ENCODE measurements at regions not wholly inside any gene's neighbourhood (a gene's known extent, or its start where the extent isn't known, plus 50 kb on each side); places are given as distances from the start of the nearest gene placed in this dataset.
"Not testable (repeated sequence)": the region's sequence is repeated elsewhere in the genome, so short reads cannot be mapped to it uniquely, and the experiment has no call there.

DNA sequence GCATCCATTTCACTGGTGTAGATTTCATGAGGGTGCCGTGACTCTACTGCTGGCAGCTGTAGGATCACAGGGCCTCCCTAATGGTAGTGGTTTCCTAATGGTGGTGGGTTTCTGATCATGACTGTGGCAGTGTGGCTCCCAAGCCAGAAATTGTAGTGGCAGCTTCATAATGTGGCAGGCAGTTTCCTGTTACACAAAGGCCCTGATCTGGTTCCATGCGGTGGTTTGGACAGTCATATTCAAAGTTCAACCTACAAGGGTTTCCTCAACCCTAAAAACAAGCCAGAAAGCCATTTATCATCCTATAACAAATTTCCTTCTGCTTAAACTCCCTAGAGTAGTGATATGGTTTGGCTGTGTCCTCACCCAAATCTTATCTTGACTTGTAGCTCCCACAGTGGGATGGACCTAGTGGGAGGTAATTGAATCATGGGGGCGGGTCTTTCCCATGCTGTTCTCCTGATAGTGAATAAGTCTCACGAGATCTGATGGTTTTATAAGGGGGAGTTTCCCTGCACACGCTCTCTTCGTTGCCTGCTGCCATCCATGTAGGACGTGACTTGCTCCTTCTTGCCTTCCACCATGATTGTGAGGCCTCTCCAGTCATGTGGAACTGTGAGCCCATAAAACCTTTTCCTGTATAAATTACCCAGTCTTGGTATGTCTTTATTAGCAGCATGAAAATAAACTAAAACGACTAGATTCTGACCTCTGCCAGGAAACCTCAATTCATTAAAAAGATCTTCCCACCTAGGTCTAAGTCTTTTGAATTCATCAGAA is 257.1 kb downstream of the EFCAB11 start:
- DNase-seq, result no peak

DNA sequence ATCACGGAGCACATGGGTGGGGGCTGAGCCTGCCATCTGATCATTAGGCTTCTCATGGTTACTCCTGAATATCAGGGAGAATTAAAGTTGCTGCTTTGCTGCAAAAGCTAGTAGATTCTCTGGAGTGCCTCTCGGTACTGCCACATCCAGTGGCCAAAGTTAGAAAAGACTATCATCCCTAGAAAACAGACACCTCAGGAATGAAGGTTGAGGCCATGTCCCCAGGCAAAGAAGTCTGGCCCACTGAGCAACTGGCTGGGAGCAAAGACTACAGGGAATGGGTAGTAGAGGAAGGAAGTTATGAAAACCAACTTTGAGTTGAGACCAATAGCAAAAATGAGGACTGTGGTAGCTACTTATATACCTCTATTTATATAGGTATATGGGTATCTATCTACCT is 258.7 kb downstream of the EFCAB11 start:
- no peak for DNase-seq

DNA sequence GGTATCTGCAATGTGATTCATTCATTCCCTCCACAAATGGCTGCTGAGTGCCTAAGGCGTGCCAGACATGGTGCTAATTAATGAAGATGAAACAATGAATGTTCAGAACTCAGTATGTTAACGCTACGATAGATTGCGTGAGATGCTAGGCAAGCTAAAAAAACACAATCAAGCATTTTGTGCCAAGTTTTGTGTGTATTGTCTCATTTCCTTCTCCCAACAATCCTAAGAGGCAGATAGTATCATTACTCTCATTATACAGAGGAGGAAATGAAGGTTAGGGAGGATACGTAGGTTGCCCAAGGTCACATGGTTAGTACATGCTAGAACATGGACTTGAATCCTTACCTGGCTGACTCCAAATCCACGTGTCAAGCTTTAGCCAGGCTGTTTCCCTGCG is 264.4 kb downstream of the EFCAB11 start:
- DNase-seq, result no peak

DNA sequence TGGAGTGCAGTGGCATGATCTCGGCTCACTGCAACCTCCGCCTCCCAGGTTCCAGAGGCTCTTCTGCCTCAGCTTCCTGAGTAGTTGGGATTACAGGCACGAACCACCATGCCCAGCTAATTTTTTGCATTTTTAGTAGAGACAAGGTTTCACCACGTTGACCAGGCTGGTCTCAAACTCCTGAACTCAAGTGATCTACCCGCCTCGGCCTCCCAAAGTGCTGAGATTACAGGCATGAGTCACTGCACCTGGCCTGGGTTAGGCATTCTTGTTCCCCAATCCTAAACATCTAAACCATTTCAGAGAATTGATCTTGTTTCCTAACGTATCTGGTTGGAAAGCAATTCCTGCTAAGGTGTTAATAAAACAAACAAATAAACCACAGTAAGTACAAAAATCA is 264.8 kb downstream of the EFCAB11 start:
- DNase-seq, result not testable (repeated sequence)

DNA sequence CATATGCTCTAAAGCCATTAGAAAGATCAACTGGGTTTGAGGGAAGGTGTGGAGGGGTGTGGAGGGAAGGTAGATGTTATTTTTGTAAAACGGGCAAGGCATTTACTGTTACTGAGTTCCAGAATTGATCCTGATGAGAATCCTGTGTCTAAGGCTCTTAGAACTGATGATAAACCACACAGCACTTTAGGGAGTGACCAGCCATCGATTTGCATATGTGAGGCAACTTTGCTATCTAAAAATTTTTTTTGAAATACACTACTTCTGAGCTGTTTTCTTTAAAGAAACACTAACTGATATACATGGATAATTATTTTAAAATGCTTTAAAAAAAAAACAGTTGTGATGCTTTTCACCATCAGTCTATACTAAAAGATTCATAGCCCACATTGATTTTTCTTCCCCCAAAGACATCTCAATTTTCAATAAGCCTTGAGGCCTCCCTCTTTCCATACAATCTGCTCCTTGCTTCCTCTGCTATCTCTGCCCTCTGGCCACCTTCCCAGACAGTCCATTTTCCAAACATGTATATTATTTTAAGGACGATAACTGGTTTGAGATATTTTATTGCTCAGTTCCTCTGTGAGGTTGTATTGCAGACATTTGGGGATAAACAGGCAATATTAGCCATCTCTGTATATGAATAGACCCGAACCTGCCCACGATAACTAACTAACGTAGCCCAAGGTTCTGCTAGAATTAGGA is 265.9 kb downstream of the EFCAB11 start:
- peak; percentile 50 for DNase-seq

DNA sequence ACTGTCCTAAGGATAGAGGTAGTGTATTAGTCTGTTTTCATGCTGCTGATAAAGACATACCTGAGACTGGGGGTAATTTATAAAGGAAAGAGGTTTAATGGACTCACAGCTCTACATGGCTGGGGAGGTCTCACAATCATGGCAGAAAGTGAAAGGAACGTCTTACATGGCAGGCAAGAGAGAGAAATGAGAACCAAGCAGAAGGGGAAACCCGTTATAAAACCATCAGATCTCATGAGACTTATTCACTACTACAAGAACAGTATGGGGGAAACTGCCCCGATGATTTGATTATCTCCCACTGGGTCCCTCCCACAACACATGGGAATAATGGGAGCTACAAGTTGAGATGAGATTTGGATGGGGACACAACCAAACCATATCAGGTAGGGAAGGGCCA is 267.4 kb downstream of the EFCAB11 start:
- DNase-seq, result peak; percentile 54

DNA sequence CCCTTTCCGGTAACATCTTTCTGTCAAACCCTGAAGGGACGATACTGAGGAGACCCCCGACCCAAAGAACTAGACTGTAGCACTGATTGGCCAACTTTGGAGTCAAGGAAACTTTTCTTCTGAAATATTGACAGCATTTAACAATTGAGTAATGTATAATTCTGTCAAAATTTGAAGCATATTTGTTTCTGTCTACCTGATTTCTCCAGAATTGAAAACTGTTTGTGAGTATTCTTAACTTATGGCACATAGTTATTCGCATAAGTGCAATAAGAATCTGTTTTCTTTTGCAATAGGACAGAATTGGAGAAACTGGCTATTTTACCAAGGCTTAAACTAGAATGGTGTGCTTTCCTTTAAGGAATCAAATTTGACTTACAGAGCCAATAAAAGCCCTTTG is 267.1 kb upstream of the FOXN3 start:
- no peak for DNase-seq

DNA sequence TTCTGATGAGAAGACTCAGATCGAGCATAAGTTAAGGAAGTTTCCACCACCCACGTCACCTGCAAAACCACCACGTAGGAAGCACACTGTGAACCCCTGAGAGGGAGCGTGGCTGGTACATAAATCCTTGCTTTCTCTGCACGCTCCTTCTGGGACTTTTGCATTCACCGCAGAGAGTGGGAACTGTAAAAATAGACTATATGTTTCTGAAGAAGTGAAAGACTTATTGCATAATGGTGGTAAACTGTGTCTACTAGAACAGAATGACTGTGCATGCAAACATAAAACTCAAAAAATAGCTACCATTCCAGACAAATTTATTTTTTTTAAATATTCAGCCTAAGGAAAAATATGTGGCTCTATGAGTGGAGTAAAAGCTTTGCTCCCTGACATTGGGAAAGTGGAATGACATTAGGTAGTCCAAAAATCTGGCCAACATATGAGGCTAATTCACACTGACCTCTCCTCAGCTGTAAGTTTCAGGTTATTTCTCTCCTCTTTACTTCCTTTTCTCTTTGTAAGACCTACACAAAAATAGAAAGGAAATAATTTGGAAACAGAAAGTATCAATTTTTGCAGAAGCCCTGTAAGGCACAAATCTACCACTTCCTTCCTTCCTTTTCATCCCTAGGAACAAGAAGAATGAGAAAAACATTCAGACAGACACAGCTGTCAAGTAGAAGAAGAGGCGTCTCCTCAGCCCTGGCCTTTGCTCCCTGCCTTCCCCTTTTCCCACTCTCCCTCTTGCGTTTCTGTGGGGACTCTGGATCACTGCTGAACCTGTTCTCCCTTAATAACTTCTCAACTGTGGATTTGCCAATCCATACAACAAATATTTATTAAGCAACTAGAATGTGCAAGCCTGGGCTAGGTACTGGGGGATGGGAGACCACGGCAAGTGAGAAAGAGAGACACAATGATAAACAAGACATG is 264.3 kb upstream of the FOXN3 start:
- DNase-seq, result peak; percentile 92

DNA sequence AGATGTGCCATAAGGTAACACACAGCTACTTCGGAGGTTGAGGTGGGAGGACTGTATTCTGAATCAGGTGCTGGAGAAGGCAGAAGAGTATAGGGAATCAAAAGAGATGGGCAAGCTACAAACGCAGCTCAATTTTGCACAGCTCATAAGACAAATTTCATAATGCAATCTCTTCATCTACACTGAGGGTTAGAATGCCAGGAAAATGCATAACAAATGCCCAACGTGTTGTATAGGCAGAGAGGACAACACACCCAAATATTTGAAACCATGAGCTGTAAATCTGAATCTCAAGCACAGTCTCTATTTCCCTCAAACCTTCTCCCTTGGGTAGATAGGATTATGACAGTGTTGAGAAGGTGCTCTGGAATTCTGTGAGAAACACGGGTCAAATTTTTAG is 263.1 kb upstream of the FOXN3 start:
- no peak for DNase-seq

DNA sequence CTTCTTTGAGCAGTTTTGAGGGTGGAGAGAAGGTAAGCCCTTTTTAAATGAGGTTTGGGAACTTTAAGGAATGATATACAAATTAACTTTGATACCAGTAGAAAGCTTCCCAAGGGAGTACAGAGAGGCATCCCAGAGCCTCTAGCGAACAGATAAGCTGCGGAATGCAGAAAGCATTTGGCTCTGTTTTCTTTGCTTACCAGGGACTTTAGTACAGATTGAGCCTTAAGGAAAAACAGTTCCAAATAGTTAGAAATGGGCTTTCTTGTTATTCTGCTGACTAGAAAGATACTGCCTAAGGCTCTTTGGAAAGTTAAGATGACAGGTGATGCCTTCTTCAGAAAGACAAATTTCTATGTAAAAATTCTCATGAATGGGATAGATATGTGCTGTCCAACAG is 261.7 kb upstream of the FOXN3 start:
- no peak for DNase-seq

DNA sequence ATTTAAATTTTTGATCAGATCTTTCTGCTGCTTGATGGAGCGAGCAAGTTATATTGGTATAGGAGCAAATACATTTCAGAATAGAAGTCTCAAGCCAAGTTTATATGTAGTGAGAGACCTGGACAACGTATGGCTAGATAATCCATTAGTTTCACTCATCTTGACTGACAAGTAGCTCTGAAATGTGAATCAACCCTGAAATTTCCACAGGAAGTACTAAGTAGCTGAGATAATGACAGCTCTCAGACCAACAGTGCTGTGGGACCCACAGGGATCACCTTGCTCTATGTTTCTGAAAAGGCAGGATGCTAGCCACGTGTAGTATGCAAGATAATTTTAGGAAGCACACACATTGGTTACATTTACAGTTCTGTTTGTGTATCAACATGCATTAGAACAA is 258.6 kb upstream of the FOXN3 start:
- DNase-seq, result no peak

DNA sequence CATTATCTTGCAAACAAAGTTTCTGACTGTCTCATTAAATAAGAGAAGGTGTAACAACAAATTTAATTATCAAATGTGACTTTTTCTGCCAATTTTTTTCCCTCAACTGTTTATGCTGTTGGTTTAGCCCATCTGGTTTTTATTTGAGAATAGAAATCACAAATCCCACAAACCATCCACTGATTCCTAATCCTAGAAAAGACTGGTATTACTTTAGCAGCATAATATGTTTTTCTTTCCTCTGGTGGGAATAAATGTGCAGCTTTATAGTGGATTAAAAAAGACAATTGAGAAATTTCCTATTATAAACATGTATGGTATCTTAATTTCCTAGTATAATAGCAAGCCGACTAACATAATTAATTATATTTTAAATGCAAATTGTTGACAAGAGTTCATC is 257.9 kb upstream of the FOXN3 start:
- no peak for DNase-seq

DNA sequence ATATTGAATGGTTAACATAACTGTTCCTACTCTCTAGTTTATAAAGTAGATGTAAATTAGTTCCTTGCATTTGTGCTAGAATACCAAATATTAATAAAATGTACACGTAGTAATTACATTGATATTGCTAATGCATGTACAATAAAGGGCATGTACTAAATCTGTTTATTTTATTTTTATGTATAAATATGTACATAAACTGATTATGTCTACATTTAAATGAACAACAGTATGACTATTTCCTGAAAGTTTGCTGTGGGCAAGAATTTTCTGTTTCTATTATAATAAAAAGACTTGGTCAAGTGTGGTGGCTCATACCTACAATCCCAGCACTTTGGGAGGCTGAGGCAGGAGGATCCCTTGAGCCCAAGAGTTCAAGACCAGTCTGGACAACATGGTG is 257.2 kb upstream of the FOXN3 start:
- DNase-seq, result no peak

DNA sequence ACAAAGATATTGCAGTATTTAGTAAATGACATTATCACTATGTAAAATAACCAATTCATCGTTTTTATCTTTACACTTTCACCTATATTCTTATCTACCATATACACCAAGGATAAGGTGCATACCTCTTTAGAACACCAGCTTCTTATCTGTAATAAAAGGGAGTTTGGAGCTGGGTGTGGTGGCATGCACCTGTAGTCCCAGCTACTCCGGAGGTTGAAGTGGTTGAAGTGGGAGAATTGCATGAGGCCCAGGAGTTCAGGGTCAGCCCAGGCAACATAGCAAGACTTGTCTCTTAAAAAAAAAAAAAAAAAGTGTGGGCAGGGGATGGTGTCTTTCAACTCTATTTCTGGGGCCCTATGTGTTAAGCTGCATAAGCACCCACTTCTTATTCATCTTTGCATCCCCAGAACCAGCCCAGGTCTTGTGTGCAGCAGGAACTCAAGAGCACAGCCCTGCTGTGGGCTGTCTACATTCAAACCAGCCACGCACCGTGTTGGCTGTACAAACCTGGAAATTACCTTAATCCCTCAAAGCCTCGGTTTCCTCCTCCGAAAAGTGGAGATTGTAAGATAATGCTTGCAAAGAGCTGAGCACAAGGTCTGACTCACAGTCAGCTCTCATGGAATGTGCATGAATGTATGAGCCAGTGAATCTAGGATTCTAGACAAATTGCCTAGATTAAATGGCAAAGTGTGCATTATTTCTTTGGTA is 256.6 kb upstream of the FOXN3 start:
- no peak for DNase-seq

DNA sequence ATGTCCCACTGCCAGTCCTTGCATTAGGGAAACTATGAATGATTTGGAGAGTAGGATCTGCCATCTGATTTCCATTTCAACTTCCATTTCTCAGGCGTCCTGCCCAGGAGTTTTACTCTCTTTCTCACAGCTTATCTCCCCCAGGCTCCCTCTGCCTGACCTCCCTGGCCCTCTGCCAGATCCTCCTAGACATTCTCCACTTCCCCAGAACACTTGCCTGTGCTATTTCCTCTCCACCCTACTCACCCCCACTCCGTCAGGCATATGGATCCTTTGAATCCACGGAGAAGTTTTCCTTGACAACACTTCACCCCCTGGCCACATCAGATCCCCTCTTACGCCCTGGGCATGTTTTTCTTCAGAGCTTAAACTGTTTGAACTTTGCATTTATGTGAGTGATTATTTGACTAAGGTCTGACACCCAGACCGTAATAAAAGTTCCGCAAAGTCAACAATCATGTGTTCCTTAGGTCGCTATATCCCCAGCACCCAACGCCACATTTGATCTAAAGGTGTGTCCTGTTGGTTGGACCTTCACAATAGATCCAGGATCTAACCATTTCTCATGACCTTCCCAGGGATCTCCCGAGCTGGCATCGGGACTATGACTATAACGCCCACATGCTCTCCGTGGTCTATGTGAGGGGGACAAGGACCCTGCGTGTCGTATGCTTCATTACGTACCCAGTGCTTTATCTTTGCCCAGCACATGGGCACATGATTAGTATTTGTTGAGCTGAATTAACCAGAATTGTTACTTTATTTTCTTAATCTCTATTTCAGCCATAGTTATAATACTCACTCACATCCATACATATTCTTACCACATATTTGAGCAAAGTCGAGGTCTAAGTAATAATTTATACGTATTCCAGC is 255.8 kb upstream of the FOXN3 start:
- peak; percentile 13 for DNase-seq

DNA sequence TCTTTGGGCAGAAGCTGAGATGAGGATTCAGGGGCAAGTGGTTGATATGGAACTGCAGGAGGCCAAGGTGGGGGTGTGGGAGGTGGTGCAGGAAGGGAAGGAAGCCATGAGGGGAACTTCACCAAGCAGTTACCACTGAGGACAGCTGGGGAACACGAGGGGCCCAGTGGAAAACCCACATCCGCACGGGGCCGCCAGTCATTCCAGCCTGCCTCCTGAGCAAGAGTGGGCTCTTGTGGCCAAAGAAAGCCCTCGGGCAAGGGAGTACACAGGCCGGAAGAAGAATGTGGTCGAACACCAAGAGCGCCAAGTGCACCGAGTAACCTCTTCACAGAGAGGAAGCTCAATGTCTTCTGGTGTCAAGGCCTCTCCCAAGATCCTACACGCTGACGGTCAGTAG is 252.2 kb upstream of the FOXN3 start:
- DNase-seq, result peak; percentile 48

DNA sequence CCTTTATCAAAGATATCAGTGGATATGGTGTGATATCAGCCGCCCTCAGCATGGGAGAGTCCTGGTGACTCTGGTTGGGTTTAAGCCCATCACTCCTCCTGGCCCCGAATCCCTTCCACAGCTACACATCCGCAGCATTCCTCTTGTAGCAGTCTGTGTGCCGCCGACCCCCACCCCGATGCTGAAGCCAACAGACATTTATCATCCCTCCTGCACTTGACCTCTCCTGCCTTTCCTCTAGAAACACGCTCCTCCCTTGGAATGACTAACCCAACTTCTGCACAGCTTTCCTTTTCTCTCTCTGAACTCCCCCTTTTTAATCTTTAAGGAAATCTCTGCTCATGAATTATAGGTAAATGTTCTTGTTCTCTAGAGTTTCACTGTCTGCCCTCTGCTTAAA is 250.9 kb upstream of the FOXN3 start:
- no peak for DNase-seq

DNA sequence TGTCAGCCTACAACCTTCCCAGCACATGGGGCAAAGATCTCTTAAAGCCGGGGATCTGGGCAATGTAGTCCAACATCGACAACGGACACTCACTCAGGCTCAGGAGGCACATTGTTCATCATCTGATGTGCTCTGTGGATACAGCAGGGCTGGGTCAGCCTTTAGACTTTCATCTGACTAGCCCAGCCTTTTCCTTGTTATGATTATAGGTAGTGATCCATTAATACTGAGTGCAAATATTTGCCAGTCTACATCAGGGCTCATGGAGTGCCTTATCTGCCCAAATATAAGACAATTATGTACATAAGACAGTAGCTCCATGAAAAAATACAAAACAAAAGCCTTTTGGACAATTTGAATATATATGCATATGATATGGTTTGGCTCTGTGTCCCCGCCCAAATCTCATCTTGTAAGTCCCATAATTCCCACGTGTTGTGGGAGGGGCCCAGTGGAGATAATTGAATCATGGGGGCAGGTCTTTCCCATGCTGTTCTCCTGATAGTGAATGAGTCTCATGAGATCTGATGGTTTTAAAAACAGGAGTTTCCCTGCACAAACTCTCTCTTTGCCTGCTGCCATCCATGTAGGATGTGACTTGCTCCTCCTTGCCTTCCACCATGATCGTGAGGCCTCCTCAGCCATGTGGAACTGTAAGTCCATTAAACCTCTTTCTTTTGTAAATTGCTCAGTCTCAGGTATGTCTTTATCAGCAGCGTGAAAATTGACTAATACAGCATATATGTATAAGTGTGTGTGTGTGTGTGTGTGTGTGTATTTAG is 248.5 kb upstream of the FOXN3 start:
- not testable (repeated sequence) for DNase-seq

DNA sequence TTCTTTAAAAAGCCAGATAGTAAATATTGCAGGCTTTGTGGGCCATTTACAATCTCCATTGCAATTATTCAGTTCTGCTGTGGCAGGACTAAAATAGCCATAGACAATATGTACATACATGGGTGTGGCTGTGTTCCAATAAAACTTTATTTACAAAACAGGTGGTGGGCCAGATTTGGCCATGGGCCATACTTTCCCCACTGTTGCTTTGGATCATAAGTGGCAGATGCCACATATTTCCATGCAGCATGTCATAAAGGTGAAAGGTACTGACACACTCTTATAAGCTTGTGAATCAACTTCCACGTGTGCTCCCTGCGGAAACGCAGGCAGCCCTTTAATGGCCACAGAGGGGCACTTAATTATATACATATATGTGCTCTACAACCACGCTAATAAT is 244.4 kb upstream of the FOXN3 start:
- DNase-seq, result no peak

DNA sequence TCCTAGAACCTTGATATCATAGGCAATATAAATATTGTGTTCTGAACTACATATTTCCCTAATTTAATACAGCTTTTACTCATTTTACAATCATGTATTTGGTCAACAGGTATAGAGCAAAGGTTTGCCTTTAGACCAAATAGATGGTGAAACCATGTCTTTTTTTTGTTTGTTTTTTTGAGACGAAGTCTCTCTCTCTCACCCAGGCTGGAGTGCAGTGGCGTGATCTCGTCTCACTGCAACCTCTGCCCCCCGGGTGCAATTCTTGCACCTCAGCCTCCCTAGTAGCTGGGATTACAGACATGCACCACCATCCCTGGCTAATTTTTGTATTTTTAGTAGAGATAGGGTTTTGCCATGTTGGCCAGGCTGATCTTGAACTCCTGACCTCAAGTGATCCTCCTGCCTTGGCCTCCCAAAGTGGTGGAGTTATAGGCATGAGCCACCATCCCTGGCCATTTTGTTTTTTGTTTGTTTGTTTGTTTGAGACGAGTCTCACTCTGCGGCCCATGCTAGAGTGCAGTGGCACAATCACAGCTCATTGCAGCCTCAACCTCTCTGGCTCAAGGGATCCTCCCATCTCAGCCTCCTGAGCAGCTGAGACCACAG is 243.7 kb upstream of the FOXN3 start:
- DNase-seq, result not testable (repeated sequence)

DNA sequence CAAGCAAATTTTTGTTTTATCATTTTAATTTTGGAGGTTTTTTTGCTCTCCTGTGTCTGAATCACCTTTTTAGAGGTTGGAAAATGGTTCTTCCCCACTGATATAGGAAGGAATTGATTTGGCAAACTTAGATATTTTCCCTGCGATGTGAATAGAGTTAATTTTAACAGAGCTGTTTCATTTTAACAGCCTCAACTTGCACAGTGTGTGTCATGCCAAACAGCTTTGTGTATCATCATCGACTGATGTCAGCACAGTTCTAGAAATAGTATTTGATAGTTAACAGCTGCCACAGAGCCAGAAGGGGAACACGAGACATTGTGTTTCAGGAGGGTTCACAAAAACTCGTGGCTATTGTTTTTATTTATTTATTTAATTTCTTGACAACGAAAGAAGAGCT is 243.1 kb upstream of the FOXN3 start:
- no peak for DNase-seq

All from inflammatory macrophage treated with lipopolysaccharide for 4 hours (primary cell).